ENCODE measurements at regions not wholly inside any gene's neighbourhood (a gene's known extent, or its start where the extent isn't known, plus 50 kb on each side); places are given as distances from the start of the nearest gene placed in this dataset.
"Not testable (repeated sequence)": the region's sequence is repeated elsewhere in the genome, so short reads cannot be mapped to it uniquely, and the experiment has no call there.

- DNase-seq = not testable (repeated sequence)
These were observed 549.4 kb downstream of the TRAM1L1 start for GRCh38 chr4:116536024-116536423.

GRCh38 chr4:116531870-116532269, 553.5 kb downstream of the TRAM1L1 start:
- no peak for DNase-seq

GRCh38 chr4:116531026-116531425, 554.4 kb downstream of the TRAM1L1 start:
- DNase-seq = no peak

- no peak for DNase-seq
These were observed 555.3 kb downstream of the TRAM1L1 start for GRCh38 chr4:116530048-116530447.

GRCh38 chr4:116529129-116529528, 556.2 kb downstream of the TRAM1L1 start:
- no peak for DNase-seq

GRCh38 chr4:116522922-116523321, 562.5 kb downstream of the TRAM1L1 start:
- no peak for DNase-seq

- DNase-seq = no peak
These were observed 564.5 kb downstream of the TRAM1L1 start for GRCh38 chr4:116520886-116521285.

- DNase-seq = no peak
These were observed 568.7 kb downstream of the TRAM1L1 start for GRCh38 chr4:116516711-116517110.

- no peak for DNase-seq
These were observed 569.4 kb downstream of the TRAM1L1 start for GRCh38 chr4:116515959-116516358.

- no peak for DNase-seq
These were observed 572.8 kb downstream of the TRAM1L1 start for GRCh38 chr4:116512552-116512951.

GRCh38 chr4:116501954-116502353, 583.4 kb downstream of the TRAM1L1 start:
- DNase-seq = no peak

- DNase-seq = no peak
These were observed 585.2 kb downstream of the TRAM1L1 start for GRCh38 chr4:116500225-116500624.

- no peak for DNase-seq
These were observed 595.6 kb downstream of the TRAM1L1 start for GRCh38 chr4:116489739-116490138.

GRCh38 chr4:116486401-116486800, 599.0 kb downstream of the TRAM1L1 start:
- no peak for DNase-seq

GRCh38 chr4:116480546-116480945, 604.8 kb downstream of the TRAM1L1 start:
- no peak for DNase-seq

GRCh38 chr4:116478343-116478742, 607.0 kb downstream of the TRAM1L1 start:
- DNase-seq = no peak

- no peak for DNase-seq
These were observed 615.8 kb downstream of the TRAM1L1 start for GRCh38 chr4:116469582-116469981.

- no peak for DNase-seq
These were observed 632.2 kb downstream of the TRAM1L1 start for GRCh38 chr4:116453127-116453526.

- DNase-seq = no peak
These were observed 635.6 kb downstream of the TRAM1L1 start for GRCh38 chr4:116449764-116450163.

GRCh38 chr4:116444117-116444516, 641.3 kb downstream of the TRAM1L1 start:
- no peak for DNase-seq

- no peak for DNase-seq
These were observed 646.2 kb downstream of the TRAM1L1 start for GRCh38 chr4:116438981-116439729.

- no peak for DNase-seq
These were observed 647.0 kb downstream of the TRAM1L1 start for GRCh38 chr4:116438417-116438816.

GRCh38 chr4:116427666-116428065, 657.7 kb downstream of the TRAM1L1 start:
- DNase-seq = no peak

- DNase-seq = no peak
These were observed 672.2 kb downstream of the TRAM1L1 start for GRCh38 chr4:116413222-116413621.

GRCh38 chr4:116401293-116401692, 684.1 kb downstream of the TRAM1L1 start:
- no peak for DNase-seq
